ENCODE measurements at regions not wholly inside any gene's neighbourhood (a gene's known extent, or its start where the extent isn't known, plus 50 kb on each side); places are given as distances from the start of the nearest gene placed in this dataset.
A peak's percentile ranks its signal among the peaks of the same experiment; 100 is the strongest.

GRCh38 chr5:33008751-33009418 is 297.8 kb downstream of the NPR3 start:
- H3K4me1 ChIP-seq (ENCODE audit: low read depth) = no peaks in the 10 kb centered on the region
- no peaks in the 10 kb centered on the region for H3K36me3 ChIP-seq
- no peak overlapping the region for H3K4me3 ChIP-seq
- no peak for TF ChIP-seq CTCF (IDR thresholded peaks at IDR 0.05; ENCODE audit: low read depth, low read length)
- no peak overlapping the region for H3K27ac ChIP-seq
- DNase-seq (ENCODE audit: low read depth in 1 of 2, low spot score in 1 of 2) = no peak
- no peaks in the 10 kb centered on the region for H3K27me3 ChIP-seq
- H3K9me3 ChIP-seq (ENCODE audit: low read depth) = no peaks in the 10 kb centered on the region

- no peak overlapping the region for H3K27ac ChIP-seq
- H3K36me3 ChIP-seq = no peaks in the 10 kb centered on the region
- no peak for TF ChIP-seq CTCF (IDR thresholded peaks at IDR 0.05; ENCODE audit: low read depth, low read length)
- H3K27me3 ChIP-seq = no peaks in the 10 kb centered on the region
- no peak overlapping the region for H3K4me3 ChIP-seq
- no peak for DNase-seq (ENCODE audit: low read depth in 1 of 2, low spot score in 1 of 2)
- no peaks in the 10 kb centered on the region for H3K4me1 ChIP-seq (ENCODE audit: low read depth)
- H3K9me3 ChIP-seq (ENCODE audit: low read depth) = no peaks in the 10 kb centered on the region
Observed at GRCh38 chr5:33010846-33011245, 299.7 kb downstream of the NPR3 start.

- no peaks in the 10 kb centered on the region for H3K36me3 ChIP-seq
- no peaks in the 10 kb centered on the region for H3K9me3 ChIP-seq (ENCODE audit: low read depth)
- no peaks in the 10 kb centered on the region for H3K27me3 ChIP-seq
- no peak for DNase-seq (ENCODE audit: low read depth in 1 of 2, low spot score in 1 of 2)
- TF ChIP-seq CTCF (IDR thresholded peaks at IDR 0.05; ENCODE audit: low read depth, low read length) = no peak
- no peaks in the 10 kb centered on the region for H3K4me1 ChIP-seq (ENCODE audit: low read depth)
- no peak overlapping the region for H3K4me3 ChIP-seq
- H3K27ac ChIP-seq = no peak overlapping the region
Observed at GRCh38 chr5:33011801-33012200, 300.7 kb downstream of the NPR3 start.

- no peak overlapping the region for H3K27ac ChIP-seq
- H3K4me3 ChIP-seq = no peak overlapping the region
- no peak for DNase-seq (ENCODE audit: low read depth in 1 of 2, low spot score in 1 of 2)
- H3K36me3 ChIP-seq = no peaks in the 10 kb centered on the region
- H3K4me1 ChIP-seq (ENCODE audit: low read depth) = no peaks in the 10 kb centered on the region
- no peaks in the 10 kb centered on the region for H3K27me3 ChIP-seq
- H3K9me3 ChIP-seq (ENCODE audit: low read depth) = no peaks in the 10 kb centered on the region
- TF ChIP-seq CTCF (IDR thresholded peaks at IDR 0.05; ENCODE audit: low read depth, low read length) = no peak
Observed at GRCh38 chr5:33023649-33024048, 312.5 kb downstream of the NPR3 start.

- no peak overlapping the region for H3K4me3 ChIP-seq
- no peaks in the 10 kb centered on the region for H3K9me3 ChIP-seq (ENCODE audit: low read depth)
- H3K27me3 ChIP-seq = no peaks in the 10 kb centered on the region
- DNase-seq (ENCODE audit: low read depth in 1 of 2, low spot score in 1 of 2) = peak in 1 of 2 donors; percentile 59
- H3K36me3 ChIP-seq = no peaks in the 10 kb centered on the region
- no peak overlapping the region for H3K27ac ChIP-seq
- no peaks in the 10 kb centered on the region for H3K4me1 ChIP-seq (ENCODE audit: low read depth)
- TF ChIP-seq CTCF (IDR thresholded peaks at IDR 0.05; ENCODE audit: low read depth, low read length) = no peak
Observed at GRCh38 chr5:33032271-33033070, 321.4 kb downstream of the NPR3 start.
